ENCODE measurements at regions not wholly inside any gene's neighbourhood (a gene's known extent, or its start where the extent isn't known, plus 50 kb on each side); places are given as distances from the start of the nearest gene placed in this dataset.
A peak's percentile ranks its signal among the peaks of the same experiment; 100 is the strongest.
"Not testable (repeated sequence)": the region's sequence is repeated elsewhere in the genome, so short reads cannot be mapped to it uniquely, and the experiment has no call there.

GRCh38 chr17:445839-446238 lies 93.2 kb upstream of the RPH3AL start, which contains the start of gene RFLNB:
TSS of gene RFLNB (minus strand) at chr17:445939.
- DNase-seq: not testable (repeated sequence)

- DNase-seq: no peak
These were observed 92.4 kb upstream of the RPH3AL start for GRCh38 chr17:444879-445454.

- no peak for DNase-seq
These were observed 90.5 kb upstream of the RPH3AL start for GRCh38 chr17:443109-443508.

- DNase-seq: no peak
These were observed 88.7 kb upstream of the RPH3AL start for GRCh38 chr17:441155-441950.

GRCh38 chr17:438191-438590 lies 85.6 kb upstream of the RPH3AL start:
- no peak for DNase-seq

- DNase-seq: no peak
These were observed 84.9 kb upstream of the RPH3AL start for GRCh38 chr17:437545-437944.

GRCh38 chr17:436571-436970 lies 84.0 kb upstream of the RPH3AL start:
- DNase-seq: no peak

- not testable (repeated sequence) for DNase-seq
These were observed 79.9 kb upstream of the RPH3AL start for GRCh38 chr17:432471-432870.

GRCh38 chr17:431494-431893 lies 78.9 kb upstream of the RPH3AL start:
- DNase-seq: no peak

GRCh38 chr17:429589-429988 lies 77.0 kb upstream of the RPH3AL start:
- no peak for DNase-seq

- no peak for DNase-seq
These were observed 75.8 kb upstream of the RPH3AL start for GRCh38 chr17:428414-428813.

- no peak for DNase-seq
These were observed 75.3 kb upstream of the RPH3AL start for GRCh38 chr17:427891-428290.

GRCh38 chr17:427327-427726 lies 74.7 kb upstream of the RPH3AL start:
- no peak for DNase-seq

GRCh38 chr17:422196-422930 lies 69.8 kb upstream of the RPH3AL start:
- no peak for DNase-seq

- DNase-seq: no peak
These were observed 68.0 kb upstream of the RPH3AL start for GRCh38 chr17:420479-421175.

GRCh38 chr17:419073-419735 lies 66.6 kb upstream of the RPH3AL start:
- no peak for DNase-seq

GRCh38 chr17:418421-418751 lies 65.8 kb upstream of the RPH3AL start:
- DNase-seq: peak; percentile 46 to 61

- no peak for DNase-seq
These were observed 65.2 kb upstream of the RPH3AL start for GRCh38 chr17:417691-418420.

GRCh38 chr17:416293-417206 lies 63.9 kb upstream of the RPH3AL start:
- no peak for DNase-seq

- peak in 1 of 2 experiments; percentile 3 for DNase-seq
These were observed 61.2 kb upstream of the RPH3AL start for GRCh38 chr17:413706-414380.

- DNase-seq: no peak
These were observed 60.4 kb upstream of the RPH3AL start for GRCh38 chr17:413016-413350.

Measured in Kasumi-1 (cell line).